ENCODE measurements at regions not wholly inside any gene's neighbourhood (a gene's known extent, or its start where the extent isn't known, plus 50 kb on each side); places are given as distances from the start of the nearest gene placed in this dataset.

GRCh38 chr1:207962716-207963426 lies 51.9 kb upstream of the CD34 start:
- peaks cover 74% of the 10 kb centered on the region for H3K27me3 ChIP-seq (ENCODE audit: control insufficient read depth, insufficient read depth, low read length)
- H3K27ac ChIP-seq (ENCODE audit: low read depth, low read length), result no peak overlapping the region
- H3K4me3 ChIP-seq (ENCODE audit: low read depth, low read length), result peak overlapping the region; percentile 73
- peaks cover 16% of the 10 kb centered on the region; the same call in 1 of the 2 replicates for H3K4me1 ChIP-seq (ENCODE audit: control insufficient read depth, insufficient read depth, low read length)
- no peaks in the 10 kb centered on the region for H3K9me3 ChIP-seq (ENCODE audit: control insufficient read depth, insufficient read depth, low read length)
- H3K36me3 ChIP-seq (ENCODE audit: control insufficient read depth, insufficient read depth, low read length), result no peaks in the 10 kb centered on the region
- H3K9ac ChIP-seq (ENCODE audit: low read depth, low read length), result peak overlapping the region; percentile 66
